GM12878 (cell line): ENCODE measurements at regions not wholly inside any gene's neighbourhood (a gene's known extent, or its start where the extent isn't known, plus 50 kb on each side); places are given as distances from the start of the nearest gene placed in this dataset.

Experiments
- ATAC-seq: fragments of 200-7000 bp; cut with Tn5 transposase; 3 replicates; pipeline ENCODE4 v1.9.1; 2020; ENCODE audit warnings: mild to moderate bottlenecking, moderate library complexity
- BruUV-seq: library from RNA; stranded (reverse); fragments of 400-500 nt; replicated peaks from 2 replicates; lab custom pipeline; 2021; lab: Mats Ljungman, UMichigan
- CTCF ChIA-PET: fragments of 300-600 bp; sonication (Branson Sonifier 250); formaldehyde crosslinking; extraction: SDS; loops from one replicate; lab custom pipeline; 2021; ENCODE audit warnings: inconsistent platforms; lab: Yijun Ruan, JAX
- POLR2A ChIA-PET: fragments of 350-600 bp; formaldehyde crosslinking; extraction: SDS; loops from one replicate; lab custom pipeline; 2021; ENCODE audit warnings: inconsistent platforms; lab: Charles Lee
- RAD21 ChIA-PET: fragments of 300-600 bp; sonication (Branson Sonifier 250); formaldehyde crosslinking; loops from one replicate; lab custom pipeline; 2023; ENCODE audit warnings: antibody characterized with exemption; ENCODE audit not compliant: unreplicated experiment; lab: Charles Lee
- SMC1A ChIA-PET: fragments of 300-600 bp; sonication (Branson Sonifier 250); formaldehyde crosslinking; loops from one replicate; lab custom pipeline; 2023; ENCODE audit not compliant: unreplicated experiment, uncharacterized antibody; lab: Charles Lee
- DNase-seq: peaks from one replicate; pipeline ENCODE4 v3.0.0-alpha.2; 2011; ENCODE audit warnings: low read depth, low spot score
- FAIRE-seq: peaks from 3 replicates; lab custom pipeline; 2011; peaks lifted over from hg19 to GRCh38; lab: Jason Lieb, UNC
- H2AFZ ChIP-seq: 2 replicates; pipeline ENCODE4 v1.6.0; 2011; ENCODE audit warnings: low read depth, low read length, control low read depth; ENCODE audit not compliant: control insufficient read depth
- H3K27ac ChIP-seq: 2 replicates; pipeline ENCODE4 v1.5.1; 2011; ENCODE audit warnings: control low read depth; ENCODE audit not compliant: control insufficient read depth, insufficient read depth
- H3K27me3 ChIP-seq, 2 experiments: replicated peaks in 1 of 2; 2 replicates each; pipeline versions ENCODE4 v1.6.0 to v1.6.1; 2011; ENCODE audit warnings: low read length in 1 of 2; ENCODE audit not compliant: control insufficient read depth in 2 of 2, insufficient read depth in 2 of 2
- H3K36me3 ChIP-seq, 2 experiments: 2 replicates each; pipeline ENCODE4 v1.5.1; 2011; ENCODE audit warnings: low read length in 1 of 2; ENCODE audit not compliant: control insufficient read depth in 2 of 2, insufficient read depth in 2 of 2
- H3K4me1 ChIP-seq: 2 replicates; pipeline ENCODE4 v1.6.1; 2011; ENCODE audit warnings: mild to moderate bottlenecking, low read length, moderate library complexity, mixed read lengths; ENCODE audit not compliant: control insufficient read depth, insufficient read depth
- H3K4me2 ChIP-seq: 2 replicates; pipeline ENCODE4 v1.6.0; 2011; ENCODE audit warnings: control low read depth; ENCODE audit not compliant: control insufficient read depth, insufficient read depth
- H3K4me3 ChIP-seq: fragments of 200-600 bp; sonication (generic); 2 replicates; pipeline ENCODE4 v1.5.1; 2016
- H3K79me2 ChIP-seq: 2 replicates; pipeline ENCODE4 v1.6.0; 2011; ENCODE audit warnings: low read length; ENCODE audit not compliant: control insufficient read depth, insufficient read depth
- H3K9ac ChIP-seq: 2 replicates; pipeline ENCODE4 v1.8.0; 2011; ENCODE audit warnings: low read length, control low read depth, mixed read lengths; ENCODE audit not compliant: control insufficient read depth, insufficient read depth
- H3K9me3 ChIP-seq: replicated peaks from 3 replicates; pipeline ENCODE4 v1.5.1; 2011; ENCODE audit warnings: mild to moderate bottlenecking, low read length; ENCODE audit not compliant: control insufficient read depth, insufficient read depth
- H4K20me1 ChIP-seq: 2 replicates; pipeline ENCODE4 v1.6.0; 2011; ENCODE audit not compliant: control insufficient read depth, insufficient read depth
- ATF7 ChIP-seq: fragments of 450-650 bp; IDR thresholded peaks from 2 replicates; pipeline ENCODE4 v1.6.1; 2016; ENCODE audit warnings: low read depth, mild to moderate bottlenecking
- BRCA1 ChIP-seq: IDR thresholded peaks from 2 replicates; pipeline ENCODE4 v1.6.1; 2011; ENCODE audit warnings: low read depth, low read length, improper control_type of control experiment
- FOXK2 ChIP-seq: fragments of 450-650 bp; IDR thresholded peaks from 2 replicates; pipeline ENCODE4 v1.6.1; 2017; ENCODE audit warnings: mild to moderate bottlenecking, moderate library complexity
- NR2C1 ChIP-seq: fragments of 450-650 bp; IDR thresholded peaks from 2 replicates; pipeline ENCODE4 v1.6.1; 2017; ENCODE audit warnings: antibody characterized with exemption, mild to moderate bottlenecking, moderate library complexity
- RAD21 ChIP-seq: IDR thresholded peaks from 2 replicates; pipeline ENCODE4 v1.6.1; 2011; ENCODE audit warnings: mild to moderate bottlenecking, low read depth, low read length, moderate library complexity; ENCODE audit not compliant: insufficient read depth
- RBBP5 ChIP-seq: fragments of 200-600 bp; sonication (generic); conservative IDR thresholded peaks from 2 replicates; pipeline ENCODE4 v1.6.1; 2016
- SRF ChIP-seq, 2 experiments: IDR thresholded peaks; 2 replicates each; pipeline ENCODE4 v1.6.1; 2011; ENCODE audit warnings: low read depth in 2 of 2, low read length in 2 of 2, mild to moderate bottlenecking in 1 of 2, moderate library complexity in 1 of 2
- ZNF384 ChIP-seq: IDR thresholded peaks from 2 replicates; pipeline ENCODE4 v1.6.1; 2012; ENCODE audit warnings: low read depth, mild to moderate bottlenecking, low read length, improper control_type of control experiment, borderline replicate concordance
- WGBS: methylation state at CpG from one replicate; pipeline ENCODE4 v1.1.6; 2016; ENCODE audit warnings: low lambda C conversion rate; ENCODE audit not compliant: insufficient replicate concordance, insufficient coverage; ENCODE audit errors: missing lambda C conversion rate; 5-methylcytosine and 5-hydroxymethylcytosine counted together
- in situ Hi-C: fragments of 300-500 bp; cut with MboI; formaldehyde crosslinking; loops from 9 replicates; pipeline ENCODE4 v1.14.3; 2018; ENCODE audit warnings: mixed read lengths
- intact Hi-C: fragments of 100-400 bp; cut with micrococcal nuclease; formaldehyde crosslinking; loops from one replicate; pipeline ENCODE4 v1.14.2; 2022; ENCODE audit not compliant: unreplicated experiment
- TF ChIP-seq, protein P1 (sequence below): fragments of 450-650 bp; conservative IDR thresholded peaks from 2 replicates; pipeline ENCODE4 v1.6.1; 2017; ENCODE audit warnings: mild to moderate bottlenecking, moderate library complexity
- TF ChIP-seq, protein P2 (sequence below): fragments of 450-650 bp; IDR thresholded peaks from 2 replicates; pipeline ENCODE4 v1.6.1; 2014; ENCODE audit warnings: mild to moderate bottlenecking
- TF ChIP-seq, protein P3 (sequence below): fragments of 150-350 bp; IDR thresholded peaks from 2 replicates; pipeline ENCODE4 v1.6.1; 2016; ENCODE audit warnings: low read depth, low read length
- TF ChIP-seq, protein P4 (sequence below): fragments of 450-650 bp; IDR thresholded peaks from 2 replicates; pipeline ENCODE4 v1.6.1; 2018; ENCODE audit warnings: mild to moderate bottlenecking, low read depth, moderate library complexity; ENCODE audit not compliant: partially characterized antibody

DNA sequence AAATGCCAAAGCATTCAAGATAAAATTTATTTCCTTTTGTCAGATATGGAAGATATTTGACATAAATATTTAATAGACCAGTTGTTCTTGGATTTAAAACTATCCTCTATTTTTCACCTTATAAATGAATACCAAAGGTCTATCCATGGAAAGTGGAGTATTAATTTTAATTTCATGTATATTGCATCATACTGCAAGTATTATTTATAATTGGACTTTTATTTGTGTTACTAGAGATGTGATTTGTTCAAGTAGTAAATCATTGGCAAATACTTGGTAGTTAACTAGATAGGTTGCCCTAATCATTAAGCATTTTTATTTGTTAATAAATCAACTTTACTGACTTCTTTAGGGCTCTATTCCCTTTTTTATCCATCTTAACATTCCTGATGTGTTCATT is 98.1 kb downstream of the CDC14C start (continued):
- TF ChIP-seq, protein P1, sequence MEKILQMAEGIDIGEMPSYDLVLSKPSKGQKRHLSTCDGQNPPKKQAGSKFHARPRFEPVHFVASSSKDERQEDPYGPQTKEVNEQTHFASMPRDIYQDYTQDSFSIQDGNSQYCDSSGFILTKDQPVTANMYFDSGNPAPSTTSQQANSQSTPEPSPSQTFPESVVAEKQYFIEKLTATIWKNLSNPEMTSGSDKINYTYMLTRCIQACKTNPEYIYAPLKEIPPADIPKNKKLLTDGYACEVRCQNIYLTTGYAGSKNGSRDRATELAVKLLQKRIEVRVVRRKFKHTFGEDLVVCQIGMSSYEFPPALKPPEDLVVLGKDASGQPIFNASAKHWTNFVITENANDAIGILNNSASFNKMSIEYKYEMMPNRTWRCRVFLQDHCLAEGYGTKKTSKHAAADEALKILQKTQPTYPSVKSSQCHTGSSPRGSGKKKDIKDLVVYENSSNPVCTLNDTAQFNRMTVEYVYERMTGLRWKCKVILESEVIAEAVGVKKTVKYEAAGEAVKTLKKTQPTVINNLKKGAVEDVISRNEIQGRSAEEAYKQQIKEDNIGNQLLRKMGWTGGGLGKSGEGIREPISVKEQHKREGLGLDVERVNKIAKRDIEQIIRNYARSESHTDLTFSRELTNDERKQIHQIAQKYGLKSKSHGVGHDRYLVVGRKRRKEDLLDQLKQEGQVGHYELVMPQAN = no peak
- TF ChIP-seq NR2C1 (no peak), RBBP5 (no peak)

DNA sequence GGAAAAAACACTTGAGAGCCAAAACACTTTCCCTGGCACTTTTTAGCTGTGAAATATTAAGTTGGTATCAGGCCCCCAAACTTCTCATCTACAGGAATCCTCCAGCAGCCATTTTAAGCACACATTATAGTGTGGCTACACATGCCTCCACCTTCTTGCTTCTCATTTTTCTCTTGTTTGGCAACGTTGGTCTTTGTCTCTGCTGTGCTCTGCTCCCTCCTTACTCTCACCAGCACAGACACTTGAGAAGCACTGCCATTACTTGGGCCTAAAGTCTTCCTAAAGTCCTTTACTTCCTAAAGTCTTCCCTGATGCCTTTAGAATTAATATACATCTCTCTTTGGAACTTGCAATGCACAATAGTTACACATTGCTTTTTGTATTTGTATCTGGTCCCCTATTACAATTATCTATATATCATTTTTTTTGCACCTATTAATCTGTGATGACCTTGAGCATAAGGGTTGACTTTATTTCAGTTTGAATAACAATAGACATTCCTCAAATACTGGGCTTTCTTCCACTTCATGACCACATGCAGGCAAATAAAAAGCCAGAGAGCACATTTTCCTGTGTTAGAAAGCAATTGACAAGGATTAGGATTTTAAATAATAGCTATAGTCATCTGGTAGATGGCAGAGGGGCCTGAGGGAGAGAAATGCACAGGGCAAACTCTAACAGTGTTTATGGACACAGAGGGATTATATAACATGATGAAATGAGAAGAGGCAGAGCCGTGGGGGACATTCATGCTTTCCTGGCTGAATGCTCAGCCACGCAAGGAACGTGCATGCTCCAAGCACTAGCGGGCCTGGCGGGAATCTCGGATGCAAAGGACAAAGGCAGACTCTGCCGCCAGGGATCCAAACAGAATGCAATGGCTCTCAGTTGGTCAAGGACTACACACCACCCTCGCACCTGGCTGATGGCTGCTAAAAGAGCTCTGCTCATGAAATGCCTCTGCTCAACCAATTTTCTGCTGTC is 99.3 kb downstream of the CDC14C start:
- SMC1A ChIA-PET = no interaction called here
- RAD21 ChIA-PET = no interaction called here
- TF ChIP-seq, protein P2, sequence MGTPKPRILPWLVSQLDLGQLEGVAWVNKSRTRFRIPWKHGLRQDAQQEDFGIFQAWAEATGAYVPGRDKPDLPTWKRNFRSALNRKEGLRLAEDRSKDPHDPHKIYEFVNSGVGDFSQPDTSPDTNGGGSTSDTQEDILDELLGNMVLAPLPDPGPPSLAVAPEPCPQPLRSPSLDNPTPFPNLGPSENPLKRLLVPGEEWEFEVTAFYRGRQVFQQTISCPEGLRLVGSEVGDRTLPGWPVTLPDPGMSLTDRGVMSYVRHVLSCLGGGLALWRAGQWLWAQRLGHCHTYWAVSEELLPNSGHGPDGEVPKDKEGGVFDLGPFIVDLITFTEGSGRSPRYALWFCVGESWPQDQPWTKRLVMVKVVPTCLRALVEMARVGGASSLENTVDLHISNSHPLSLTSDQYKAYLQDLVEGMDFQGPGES = no peak
- TF ChIP-seq FOXK2 (no peak), RAD21 (no peak), ATF7 (no peak), BRCA1 (no peak), SRF (IDR thresholded peaks at IDR 0.05; ENCODE audit: low read depth in 2 of 2, low read length in 2 of 2) (no peak), ZNF384 (no peak)
- TF ChIP-seq, protein P3, sequence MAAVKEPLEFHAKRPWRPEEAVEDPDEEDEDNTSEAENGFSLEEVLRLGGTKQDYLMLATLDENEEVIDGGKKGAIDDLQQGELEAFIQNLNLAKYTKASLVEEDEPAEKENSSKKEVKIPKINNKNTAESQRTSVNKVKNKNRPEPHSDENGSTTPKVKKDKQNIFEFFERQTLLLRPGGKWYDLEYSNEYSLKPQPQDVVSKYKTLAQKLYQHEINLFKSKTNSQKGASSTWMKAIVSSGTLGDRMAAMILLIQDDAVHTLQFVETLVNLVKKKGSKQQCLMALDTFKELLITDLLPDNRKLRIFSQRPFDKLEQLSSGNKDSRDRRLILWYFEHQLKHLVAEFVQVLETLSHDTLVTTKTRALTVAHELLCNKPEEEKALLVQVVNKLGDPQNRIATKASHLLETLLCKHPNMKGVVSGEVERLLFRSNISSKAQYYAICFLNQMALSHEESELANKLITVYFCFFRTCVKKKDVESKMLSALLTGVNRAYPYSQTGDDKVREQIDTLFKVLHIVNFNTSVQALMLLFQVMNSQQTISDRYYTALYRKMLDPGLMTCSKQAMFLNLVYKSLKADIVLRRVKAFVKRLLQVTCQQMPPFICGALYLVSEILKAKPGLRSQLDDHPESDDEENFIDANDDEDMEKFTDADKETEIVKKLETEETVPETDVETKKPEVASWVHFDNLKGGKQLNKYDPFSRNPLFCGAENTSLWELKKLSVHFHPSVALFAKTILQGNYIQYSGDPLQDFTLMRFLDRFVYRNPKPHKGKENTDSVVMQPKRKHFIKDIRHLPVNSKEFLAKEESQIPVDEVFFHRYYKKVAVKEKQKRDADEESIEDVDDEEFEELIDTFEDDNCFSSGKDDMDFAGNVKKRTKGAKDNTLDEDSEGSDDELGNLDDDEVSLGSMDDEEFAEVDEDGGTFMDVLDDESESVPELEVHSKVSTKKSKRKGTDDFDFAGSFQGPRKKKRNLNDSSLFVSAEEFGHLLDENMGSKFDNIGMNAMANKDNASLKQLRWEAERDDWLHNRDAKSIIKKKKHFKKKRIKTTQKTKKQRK = no peak
- TF ChIP-seq, protein P4, sequence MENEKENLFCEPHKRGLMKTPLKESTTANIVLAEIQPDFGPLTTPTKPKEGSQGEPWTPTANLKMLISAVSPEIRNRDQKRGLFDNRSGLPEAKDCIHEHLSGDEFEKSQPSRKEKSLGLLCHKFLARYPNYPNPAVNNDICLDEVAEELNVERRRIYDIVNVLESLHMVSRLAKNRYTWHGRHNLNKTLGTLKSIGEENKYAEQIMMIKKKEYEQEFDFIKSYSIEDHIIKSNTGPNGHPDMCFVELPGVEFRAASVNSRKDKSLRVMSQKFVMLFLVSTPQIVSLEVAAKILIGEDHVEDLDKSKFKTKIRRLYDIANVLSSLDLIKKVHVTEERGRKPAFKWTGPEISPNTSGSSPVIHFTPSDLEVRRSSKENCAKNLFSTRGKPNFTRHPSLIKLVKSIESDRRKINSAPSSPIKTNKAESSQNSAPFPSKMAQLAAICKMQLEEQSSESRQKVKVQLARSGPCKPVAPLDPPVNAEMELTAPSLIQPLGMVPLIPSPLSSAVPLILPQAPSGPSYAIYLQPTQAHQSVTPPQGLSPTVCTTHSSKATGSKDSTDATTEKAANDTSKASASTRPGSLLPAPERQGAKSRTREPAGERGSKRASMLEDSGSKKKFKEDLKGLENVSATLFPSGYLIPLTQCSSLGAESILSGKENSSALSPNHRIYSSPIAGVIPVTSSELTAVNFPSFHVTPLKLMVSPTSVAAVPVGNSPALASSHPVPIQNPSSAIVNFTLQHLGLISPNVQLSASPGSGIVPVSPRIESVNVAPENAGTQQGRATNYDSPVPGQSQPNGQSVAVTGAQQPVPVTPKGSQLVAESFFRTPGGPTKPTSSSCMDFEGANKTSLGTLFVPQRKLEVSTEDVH = no peak

More for the DNA sequence above, 99.3 kb downstream of the CDC14C start:
- Histone ChIP-seq H3K4me3 (no peak overlapping the region), H3K9me3 (no peaks in the 10 kb centered on the region), H3K27ac (no peak overlapping the region), H3K9ac (no peak overlapping the region), H3K4me1 (no peaks in the 10 kb centered on the region), H3K36me3 (no peaks in the 10 kb centered on the region), H2AFZ (no peak overlapping the region), H3K79me2 (no peaks in the 10 kb centered on the region), H3K27me3 (no peaks in the 10 kb centered on the region), H4K20me1 (no peaks in the 10 kb centered on the region), H3K4me2 (no peak overlapping the region)
- intact Hi-C loops = no loop called here
- ChIA-PET POLR2A (no interaction called here), CTCF (interaction anchor here (1.8 kb wide), 1 partner anchor 22 kb away, joined by 4 read pairs; no protein-coding TSS in a partner anchor)
- DNase-seq (no peak), ATAC-seq (no peak), FAIRE-seq (no peak)
- in situ Hi-C loops = no loop called here
- no TSS peak for BruUV-seq
- 37% methylated on average over 9 of the region's 9 CpGs for WGBS
